ENCODE measurements at regions not wholly inside any gene's neighbourhood (a gene's known extent, or its start where the extent isn't known, plus 50 kb on each side); places are given as distances from the start of the nearest gene placed in this dataset.

GRCh38 chr4:124132161-124132560, 580.4 kb downstream of the ANKRD50 start:
- no peaks in the 10 kb centered on the region for H3K4me1 ChIP-seq (ENCODE audit: control insufficient read depth in 2 of 3, insufficient read depth in 2 of 3, low read depth in 1 of 3, low read length in 3 of 3)
- H3K27ac ChIP-seq (ENCODE audit: low read depth in 2 of 2, low read length in 2 of 2), result no peak overlapping the region
- H3K36me3 ChIP-seq (ENCODE audit: control insufficient read depth in 2 of 3, insufficient read depth in 3 of 3, low read length in 3 of 3), result no peaks in the 10 kb centered on the region
- no peaks in the 10 kb centered on the region for H3K27me3 ChIP-seq (ENCODE audit: control insufficient read depth, insufficient read depth, low read length)
- no peak for FAIRE-seq
- H3K9ac ChIP-seq (ENCODE audit: low read length in 3 of 3), result no peak overlapping the region
- H3K9me3 ChIP-seq (ENCODE audit: control insufficient read depth in 2 of 3, insufficient read depth in 1 of 3, low read length in 3 of 3), result no peaks in the 10 kb centered on the region
- TF ChIP-seq, protein P1, sequence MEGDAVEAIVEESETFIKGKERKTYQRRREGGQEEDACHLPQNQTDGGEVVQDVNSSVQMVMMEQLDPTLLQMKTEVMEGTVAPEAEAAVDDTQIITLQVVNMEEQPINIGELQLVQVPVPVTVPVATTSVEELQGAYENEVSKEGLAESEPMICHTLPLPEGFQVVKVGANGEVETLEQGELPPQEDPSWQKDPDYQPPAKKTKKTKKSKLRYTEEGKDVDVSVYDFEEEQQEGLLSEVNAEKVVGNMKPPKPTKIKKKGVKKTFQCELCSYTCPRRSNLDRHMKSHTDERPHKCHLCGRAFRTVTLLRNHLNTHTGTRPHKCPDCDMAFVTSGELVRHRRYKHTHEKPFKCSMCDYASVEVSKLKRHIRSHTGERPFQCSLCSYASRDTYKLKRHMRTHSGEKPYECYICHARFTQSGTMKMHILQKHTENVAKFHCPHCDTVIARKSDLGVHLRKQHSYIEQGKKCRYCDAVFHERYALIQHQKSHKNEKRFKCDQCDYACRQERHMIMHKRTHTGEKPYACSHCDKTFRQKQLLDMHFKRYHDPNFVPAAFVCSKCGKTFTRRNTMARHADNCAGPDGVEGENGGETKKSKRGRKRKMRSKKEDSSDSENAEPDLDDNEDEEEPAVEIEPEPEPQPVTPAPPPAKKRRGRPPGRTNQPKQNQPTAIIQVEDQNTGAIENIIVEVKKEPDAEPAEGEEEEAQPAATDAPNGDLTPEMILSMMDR (IDR thresholded peaks at IDR 0.05; ENCODE audit: borderline replicate concordance, extremely low read depth, insufficient read depth), result no peak
- DNase-seq, result no peak
- H3K4me3 ChIP-seq (ENCODE audit: low read length in 3 of 3), result no peak overlapping the region
- intact Hi-C loops (cut with DNase I), result no loop called here

DNA sequence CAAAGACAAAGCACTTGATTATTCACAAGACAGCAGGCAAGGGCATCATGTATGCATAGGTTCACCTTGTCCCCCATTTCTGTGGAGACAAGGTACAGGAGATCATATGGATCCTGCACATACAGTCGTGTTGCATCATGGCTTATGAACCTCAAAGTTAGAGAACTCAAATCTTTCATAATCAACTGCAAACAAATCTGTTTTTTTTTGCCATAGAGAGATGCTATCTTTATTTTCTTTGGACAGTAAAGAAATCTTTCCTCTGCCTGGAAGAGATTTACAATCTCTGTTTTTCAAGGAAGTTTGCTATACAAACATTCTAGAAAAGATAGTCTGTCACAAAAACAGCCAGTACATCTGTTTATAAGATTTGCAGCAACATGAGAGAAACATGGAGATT, 578.8 kb downstream of the ANKRD50 start:
- H3K27me3 ChIP-seq (ENCODE audit: control insufficient read depth, insufficient read depth, low read length), result no peaks in the 10 kb centered on the region
- H3K4me3 ChIP-seq (ENCODE audit: low read length in 3 of 3), result no peak overlapping the region
- H3K9me3 ChIP-seq (ENCODE audit: control insufficient read depth in 2 of 3, insufficient read depth in 1 of 3, low read length in 3 of 3), result no peaks in the 10 kb centered on the region
- H3K4me1 ChIP-seq (ENCODE audit: control insufficient read depth in 2 of 3, insufficient read depth in 2 of 3, low read depth in 1 of 3, low read length in 3 of 3), result no peaks in the 10 kb centered on the region
- intact Hi-C loops (cut with DNase I), result no loop called here
- H3K9ac ChIP-seq (ENCODE audit: low read length in 3 of 3), result no peak overlapping the region
- TF ChIP-seq, protein P1 (IDR thresholded peaks at IDR 0.05; ENCODE audit: borderline replicate concordance, extremely low read depth, insufficient read depth), result no peak
- DNase-seq, result no peak
- H3K36me3 ChIP-seq (ENCODE audit: control insufficient read depth in 2 of 3, insufficient read depth in 3 of 3, low read length in 3 of 3), result no peaks in the 10 kb centered on the region
- H3K27ac ChIP-seq (ENCODE audit: low read depth in 2 of 2, low read length in 2 of 2), result no peak overlapping the region
- no peak for FAIRE-seq

DNA sequence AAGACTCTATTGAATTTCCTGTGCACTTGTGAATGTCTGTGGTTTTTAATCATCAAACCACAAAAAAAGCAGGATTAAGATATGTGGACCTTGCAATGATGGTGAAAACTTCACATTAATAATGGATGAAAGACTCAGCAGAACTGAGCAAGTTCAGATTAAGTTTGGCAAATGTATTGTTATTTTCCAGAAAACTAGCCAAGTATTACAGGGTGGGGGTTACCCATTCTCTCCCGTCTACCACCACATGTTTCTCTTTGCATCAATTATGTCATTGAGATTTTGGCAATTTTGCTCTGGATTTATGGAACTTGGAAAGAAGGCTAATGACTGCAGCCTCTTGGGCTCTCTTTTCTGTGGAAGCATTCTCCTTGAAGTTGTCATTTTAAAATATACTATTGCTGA, 577.1 kb downstream of the ANKRD50 start:
- Histone ChIP-seq H3K9me3 (ENCODE audit: control insufficient read depth in 2 of 3, insufficient read depth in 1 of 3, low read length in 3 of 3) (no peaks in the 10 kb centered on the region), H3K27ac (ENCODE audit: low read depth in 2 of 2, low read length in 2 of 2) (no peak overlapping the region), H3K4me1 (ENCODE audit: control insufficient read depth in 2 of 3, insufficient read depth in 2 of 3, low read depth in 1 of 3, low read length in 3 of 3) (no peaks in the 10 kb centered on the region), H3K36me3 (ENCODE audit: control insufficient read depth in 2 of 3, insufficient read depth in 3 of 3, low read length in 3 of 3) (no peaks in the 10 kb centered on the region), H3K4me3 (ENCODE audit: low read length in 3 of 3) (no peak overlapping the region), H3K27me3 (ENCODE audit: control insufficient read depth, insufficient read depth, low read length) (no peaks in the 10 kb centered on the region), H3K9ac (ENCODE audit: low read length in 3 of 3) (no peak overlapping the region)
- FAIRE-seq (no peak), DNase-seq (peak in 2 of 5 donors; percentile 36 to 49)
- intact Hi-C loops (cut with DNase I), result no loop called here
- TF ChIP-seq, protein P1 (IDR thresholded peaks at IDR 0.05; ENCODE audit: borderline replicate concordance, extremely low read depth, insufficient read depth), result no peak

- no peak overlapping the region for H3K4me3 ChIP-seq (ENCODE audit: low read length in 3 of 3)
- H3K36me3 ChIP-seq (ENCODE audit: control insufficient read depth in 2 of 3, insufficient read depth in 3 of 3, low read length in 3 of 3), result no peaks in the 10 kb centered on the region
- intact Hi-C loops (cut with DNase I), result no loop called here
- H3K27ac ChIP-seq (ENCODE audit: low read depth in 2 of 2, low read length in 2 of 2), result no peak overlapping the region
- FAIRE-seq, result no peak
- no peaks in the 10 kb centered on the region for H3K27me3 ChIP-seq (ENCODE audit: control insufficient read depth, insufficient read depth, low read length)
- H3K9me3 ChIP-seq (ENCODE audit: control insufficient read depth in 2 of 3, insufficient read depth in 1 of 3, low read length in 3 of 3), result no peaks in the 10 kb centered on the region
- no peaks in the 10 kb centered on the region for H3K4me1 ChIP-seq (ENCODE audit: control insufficient read depth in 2 of 3, insufficient read depth in 2 of 3, low read depth in 1 of 3, low read length in 3 of 3)
- no peak for DNase-seq
- no peak overlapping the region for H3K9ac ChIP-seq (ENCODE audit: low read length in 3 of 3)
- TF ChIP-seq, protein P1 (IDR thresholded peaks at IDR 0.05; ENCODE audit: borderline replicate concordance, extremely low read depth, insufficient read depth), result no peak
Measured at GRCh38 chr4:124139044-124139443, 573.5 kb downstream of the ANKRD50 start.
